NCI-H2107 treated with DMSO at 0.1 percent for 48 hours (cell line): ENCODE measurements at regions not wholly inside any gene's neighbourhood (a gene's known extent, or its start where the extent isn't known, plus 50 kb on each side); places are given as distances from the start of the nearest gene placed in this dataset.
"Not testable (repeated sequence)": the region's sequence is repeated elsewhere in the genome, so short reads cannot be mapped to it uniquely, and the experiment has no call there.

ENCODE experiments used
- DNase-seq: peaks from one replicate; lab custom pipeline; 2025; ENCODE audit not compliant: unreplicated experiment; lab: John Stamatoyannopoulos, UW

GRCh38 chrX:31014474-31014873 is 57.4 kb downstream of the FTHL17 start:
- not testable (repeated sequence) for DNase-seq

- DNase-seq, result no peak
These were observed 59.3 kb downstream of the FTHL17 start for GRCh38 chrX:31012509-31013025.

- no peak for DNase-seq
These were observed 64.5 kb downstream of the FTHL17 start for GRCh38 chrX:31007321-31007720.

- no peak for DNase-seq
These were observed 65.8 kb downstream of the FTHL17 start for GRCh38 chrX:31006027-31006426.

GRCh38 chrX:30997411-30997810 is 74.4 kb downstream of the FTHL17 start:
- no peak for DNase-seq

GRCh38 chrX:30995705-30996104 is 76.1 kb downstream of the FTHL17 start:
- DNase-seq, result no peak

GRCh38 chrX:30995060-30995700 is 76.7 kb downstream of the FTHL17 start:
- no peak for DNase-seq

GRCh38 chrX:30994018-30994417 is 77.8 kb downstream of the FTHL17 start:
- not testable (repeated sequence) for DNase-seq

- DNase-seq, result peak; percentile 92
These were observed 79.4 kb downstream of the FTHL17 start for GRCh38 chrX:30992381-30992904.

- DNase-seq, result no peak
These were observed 81.5 kb downstream of the FTHL17 start for GRCh38 chrX:30990361-30990760.

GRCh38 chrX:30982467-30982866 is 89.4 kb downstream of the FTHL17 start:
- no peak for DNase-seq

- no peak for DNase-seq
These were observed 89.9 kb downstream of the FTHL17 start for GRCh38 chrX:30981968-30982367.

GRCh38 chrX:30979271-30979670 is 90.2 kb upstream of the TAB3 start:
- DNase-seq, result no peak

GRCh38 chrX:30975467-30975866 is 86.4 kb upstream of the TAB3 start:
- DNase-seq, result no peak

GRCh38 chrX:30973784-30974427 is 84.9 kb upstream of the TAB3 start:
- DNase-seq, result peak; percentile 47

GRCh38 chrX:30971774-30972603 is 82.9 kb upstream of the TAB3 start:
- peak; percentile 8 for DNase-seq

GRCh38 chrX:30967516-30967915 is 78.5 kb upstream of the TAB3 start:
- no peak for DNase-seq

GRCh38 chrX:30965767-30966166 is 76.7 kb upstream of the TAB3 start:
- DNase-seq, result no peak

GRCh38 chrX:30961387-30962174 is 72.5 kb upstream of the TAB3 start:
- no peak for DNase-seq

GRCh38 chrX:30957753-30958152 is 68.7 kb upstream of the TAB3 start:
- no peak for DNase-seq

GRCh38 chrX:30955687-30956086 is 66.6 kb upstream of the TAB3 start:
- no peak for DNase-seq
